Inflammatory macrophage (primary cell): ENCODE measurements at regions not wholly inside any gene's neighbourhood (a gene's known extent, or its start where the extent isn't known, plus 50 kb on each side); places are given as distances from the start of the nearest gene placed in this dataset.
"Not testable (repeated sequence)": the region's sequence is repeated elsewhere in the genome, so short reads cannot be mapped to it uniquely, and the experiment has no call there.

ENCODE experiments used
- DNase-seq, 2 donors: peaks; one replicate each; pipeline ENCODE4 v3.0.0-alpha.2; 2020 to 2022

DNA sequence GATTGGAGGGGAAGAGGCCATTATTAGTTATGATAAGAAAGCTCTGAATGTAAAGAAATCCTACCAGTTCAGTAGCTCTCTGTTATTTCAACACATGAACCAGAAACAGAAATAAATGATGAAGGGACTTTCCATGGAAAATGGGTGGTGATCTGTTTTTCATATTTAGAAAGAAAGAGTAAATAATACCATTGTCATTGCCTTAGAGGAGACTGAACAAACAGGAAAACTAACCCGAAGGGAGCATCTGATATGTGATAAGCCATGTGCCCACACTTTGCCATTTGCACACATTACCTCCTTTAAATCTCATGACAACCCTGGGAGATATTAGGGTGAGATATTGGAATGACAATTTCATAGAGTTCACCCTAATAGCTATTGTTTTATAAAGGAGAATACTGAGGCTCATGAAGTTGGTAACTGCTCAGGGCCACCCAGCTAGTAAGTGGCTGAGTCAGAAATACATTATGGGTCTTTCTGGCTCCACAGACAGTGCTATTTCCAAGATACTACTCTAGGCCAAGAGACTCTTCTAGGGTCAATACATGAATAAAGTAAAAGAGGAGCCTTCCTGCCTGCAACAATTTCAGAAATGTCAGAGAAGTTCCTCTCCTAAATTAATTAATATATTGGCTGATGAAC is 111.0 kb upstream of the SLIT3 start:
- no peak for DNase-seq

GRCh38 chr5:169410996-169411783 is 110.3 kb upstream of the SLIT3 start:
- no peak for DNase-seq

- DNase-seq, result no peak
These were observed 107.8 kb upstream of the SLIT3 start for GRCh38 chr5:169408731-169409130.

DNA sequence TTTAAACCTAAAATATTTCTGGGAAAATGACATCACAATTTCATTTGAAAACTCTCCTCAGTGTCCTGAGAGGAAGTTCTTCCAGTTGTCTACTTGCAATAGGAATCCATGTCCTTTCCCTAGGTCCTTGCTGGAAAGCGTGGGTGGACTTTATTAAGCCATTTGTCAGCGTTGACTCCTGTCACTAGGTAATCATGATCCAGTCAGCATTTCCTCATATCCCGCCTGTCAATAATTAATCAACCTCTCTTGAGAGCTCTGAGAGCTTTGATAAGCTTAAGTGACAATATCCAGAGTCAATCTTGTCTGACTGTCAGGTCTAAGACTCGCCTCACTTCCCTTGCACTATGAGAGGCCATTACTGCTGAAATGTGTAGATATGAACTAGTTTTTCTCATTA is 107.2 kb upstream of the SLIT3 start:
- DNase-seq, result no peak

- no peak for DNase-seq
These were observed 103.3 kb upstream of the SLIT3 start for GRCh38 chr5:169404223-169404622.

DNA sequence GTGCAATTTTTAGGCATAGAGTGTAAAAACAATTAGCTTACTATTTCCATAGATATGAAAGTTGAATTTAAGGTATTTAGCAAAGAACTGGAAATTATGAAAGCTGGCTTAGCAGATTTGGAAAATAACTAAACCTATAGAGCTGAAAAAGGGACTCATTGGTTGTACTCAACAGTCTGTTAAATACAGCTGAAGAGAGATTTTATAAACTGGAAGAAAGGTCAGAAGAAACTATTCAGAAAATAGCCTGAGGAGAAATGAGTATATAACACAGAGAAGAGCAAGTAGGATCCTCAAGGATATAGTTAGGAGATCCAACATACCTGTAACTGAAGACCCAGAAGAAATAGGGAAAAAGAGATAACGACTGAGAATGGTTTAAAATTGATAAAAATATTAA is 97.6 kb upstream of the SLIT3 start:
- DNase-seq, result no peak

DNA sequence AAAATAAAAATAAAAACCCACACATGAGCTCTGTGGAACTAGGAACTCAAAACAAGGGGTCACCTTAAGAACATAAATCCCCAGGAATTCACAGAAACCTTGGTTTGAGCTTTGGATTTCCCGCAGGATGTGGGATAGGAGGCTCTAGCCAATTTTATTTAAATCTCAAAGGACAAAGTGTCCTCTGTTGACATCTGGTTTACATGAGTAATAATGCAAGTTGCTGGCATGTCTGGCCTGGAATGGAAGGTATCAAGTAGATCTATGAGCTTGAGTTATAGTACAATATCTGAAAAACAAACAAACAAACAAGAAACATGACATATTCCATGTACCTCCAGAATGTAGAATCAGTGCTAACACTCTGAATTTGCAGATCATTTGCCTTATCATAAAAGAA is 94.2 kb upstream of the SLIT3 start:
- DNase-seq, result no peak

GRCh38 chr5:169394371-169394770 is 93.4 kb upstream of the SLIT3 start:
- no peak for DNase-seq

- no peak for DNase-seq
These were observed 93.0 kb upstream of the SLIT3 start for GRCh38 chr5:169393907-169394306.

DNA sequence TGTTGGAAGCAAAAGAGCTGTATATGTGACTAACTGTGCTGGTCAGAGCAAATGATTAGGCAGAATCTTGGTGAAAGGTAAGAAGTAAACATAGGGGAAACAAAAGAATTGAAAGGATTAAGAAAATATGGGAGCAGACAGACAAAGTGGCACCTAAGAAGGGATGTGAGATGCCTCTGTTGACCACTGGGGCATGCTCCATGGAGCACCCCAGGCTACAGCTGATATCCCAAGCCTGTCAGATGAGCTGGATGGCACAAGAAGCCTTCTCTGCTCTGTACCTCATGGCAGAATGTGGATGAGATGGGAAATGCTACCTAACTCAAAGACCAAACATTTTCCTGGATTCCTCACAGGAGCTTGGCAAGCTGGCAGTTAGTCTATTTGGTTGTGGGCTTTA is 89.3 kb upstream of the SLIT3 start:
- no peak for DNase-seq

GRCh38 chr5:169389318-169389717 is 88.4 kb upstream of the SLIT3 start:
- DNase-seq, result no peak

GRCh38 chr5:169385636-169386035 is 84.7 kb upstream of the SLIT3 start:
- no peak for DNase-seq

DNA sequence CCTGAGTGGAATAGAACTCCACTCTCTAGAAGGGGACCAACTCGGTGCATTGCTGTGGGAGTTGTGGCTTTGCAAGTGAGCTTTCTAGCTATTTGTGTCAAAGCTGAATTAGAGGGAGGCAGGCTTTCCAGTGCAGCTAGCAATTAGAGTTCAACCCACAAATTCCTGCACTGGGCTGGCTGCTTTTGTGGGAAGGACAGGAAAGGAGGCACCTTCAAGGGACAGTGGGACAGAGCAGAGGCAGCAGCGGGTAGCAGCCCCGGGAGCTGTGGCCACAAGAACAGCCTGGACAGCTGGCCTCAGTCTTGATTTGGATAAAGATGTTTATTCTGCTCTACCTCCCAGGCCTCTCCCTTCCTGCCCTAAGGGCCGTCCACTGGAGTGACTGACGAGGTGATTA is 83.7 kb upstream of the SLIT3 start:
- no peak for DNase-seq

DNA sequence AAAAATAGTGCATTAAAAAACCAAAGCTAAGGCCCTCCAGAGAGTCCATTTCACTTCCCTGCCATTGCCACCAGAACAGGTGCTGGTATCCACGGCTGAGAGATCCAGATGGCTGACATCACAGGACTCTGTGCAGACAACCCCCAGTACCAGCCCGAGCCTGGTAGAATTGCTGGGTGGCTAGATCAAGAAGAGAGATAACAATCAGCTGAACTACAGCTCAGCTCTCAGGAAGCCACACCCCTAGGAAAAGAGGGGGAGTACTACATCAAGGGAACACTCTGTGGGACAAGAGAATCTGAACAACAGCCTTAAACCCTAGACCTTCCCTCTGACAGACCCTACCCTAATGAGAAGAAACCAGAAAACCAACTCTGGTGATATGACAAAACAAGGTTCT is 73.8 kb upstream of the SLIT3 start:
- no peak for DNase-seq

GRCh38 chr5:169374111-169374510 is 73.2 kb upstream of the SLIT3 start:
- DNase-seq, result no peak

DNA sequence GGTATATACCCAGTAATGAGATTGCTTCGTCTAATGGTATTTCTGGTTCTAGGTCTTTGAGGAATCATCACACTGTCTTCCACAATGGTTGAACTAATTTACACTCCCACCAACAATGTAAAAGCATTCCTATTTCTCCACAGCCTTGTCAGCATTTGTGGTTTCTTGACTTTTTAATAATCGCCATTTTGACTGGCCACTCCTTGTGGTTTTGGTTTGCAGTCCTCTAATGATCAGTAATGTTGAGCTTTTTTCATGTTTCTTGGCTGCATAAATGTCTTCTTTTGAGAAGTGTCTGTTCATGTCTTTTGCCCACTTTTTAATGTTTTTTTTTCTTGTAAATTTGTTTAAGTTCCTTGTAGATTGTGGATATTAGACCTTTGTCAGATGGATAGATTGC is 70.9 kb upstream of the SLIT3 start:
- DNase-seq, result not testable (repeated sequence)

DNA sequence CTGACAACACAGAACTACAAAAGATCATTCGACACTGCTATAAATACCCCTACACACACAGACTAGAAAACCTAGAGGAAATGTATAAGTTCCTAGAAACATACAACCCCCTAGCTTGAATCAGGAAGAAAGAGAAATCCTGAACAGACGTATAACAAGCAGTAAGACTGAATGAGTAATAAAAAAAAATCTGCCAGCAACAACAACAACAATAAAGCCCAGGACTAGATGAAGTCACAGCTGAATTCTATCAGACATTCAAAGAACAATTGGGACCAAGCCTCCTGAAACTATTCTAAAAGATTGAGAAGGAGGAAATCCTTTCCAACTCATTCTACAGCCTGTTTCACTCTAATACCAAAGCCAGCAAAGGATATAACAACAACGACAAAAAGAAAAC is 68.2 kb upstream of the SLIT3 start:
- no peak for DNase-seq

DNA sequence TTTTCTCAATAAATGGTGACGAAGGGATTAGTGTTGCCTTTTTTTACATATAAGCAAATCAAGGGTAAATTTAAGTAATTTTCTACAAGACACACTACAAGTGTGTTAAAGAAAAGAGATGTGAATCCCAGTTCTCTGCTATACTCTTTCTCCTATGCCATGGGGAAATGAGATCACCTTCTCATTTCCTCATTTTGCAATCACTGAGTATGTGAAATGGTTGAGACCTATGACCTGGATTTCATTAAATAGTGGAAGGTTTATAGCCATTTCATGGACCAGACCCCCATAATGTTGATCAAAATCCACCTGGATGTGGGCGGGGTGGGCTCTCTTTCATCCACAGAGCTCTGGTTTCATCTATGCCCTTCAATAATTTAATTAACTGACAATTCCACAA is 66.9 kb upstream of the SLIT3 start:
- peak; percentile 12 to 28 for DNase-seq

- DNase-seq, result no peak
These were observed 56.4 kb upstream of the SLIT3 start for GRCh38 chr5:169357291-169357690.

DNA sequence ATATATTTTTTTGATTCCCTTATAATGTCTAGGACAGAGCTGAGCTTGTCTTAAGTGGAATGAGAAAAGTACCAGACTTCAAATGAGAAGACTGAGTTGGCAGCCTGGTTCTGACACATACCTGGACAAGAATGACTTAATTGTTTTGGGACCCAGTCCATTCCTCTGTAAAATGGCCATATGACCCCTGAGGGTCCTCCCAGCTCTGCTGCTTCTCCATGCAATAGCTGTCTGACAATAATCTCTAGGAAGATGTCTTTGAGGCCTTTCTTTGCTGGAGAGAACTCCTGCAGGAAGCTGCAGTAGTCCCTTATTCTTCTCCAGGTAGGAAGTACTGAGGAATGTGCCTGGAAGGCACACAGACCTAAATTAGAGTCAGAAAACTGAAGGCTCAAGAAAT is 55.9 kb upstream of the SLIT3 start:
- no peak for DNase-seq

DNA sequence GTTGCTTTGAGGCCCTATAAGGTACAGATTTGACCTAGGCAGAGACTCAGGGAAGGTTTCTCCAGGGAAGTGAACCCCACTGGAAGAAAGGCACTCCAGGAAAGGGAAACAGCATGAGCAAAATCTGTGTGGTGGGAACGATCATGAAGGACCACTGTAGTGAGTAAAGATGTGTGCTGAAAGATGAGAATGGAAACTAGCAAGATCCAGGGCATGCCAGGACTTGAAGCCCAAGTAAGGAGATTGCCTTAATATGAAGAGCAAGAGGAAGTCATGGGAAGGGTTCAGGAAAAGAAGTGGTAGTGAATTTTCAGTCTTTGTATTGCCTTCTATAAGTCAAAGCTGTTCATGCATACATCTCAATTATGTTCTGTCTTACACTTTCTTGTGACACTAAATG is 55.2 kb upstream of the SLIT3 start:
- no peak for DNase-seq

DNA sequence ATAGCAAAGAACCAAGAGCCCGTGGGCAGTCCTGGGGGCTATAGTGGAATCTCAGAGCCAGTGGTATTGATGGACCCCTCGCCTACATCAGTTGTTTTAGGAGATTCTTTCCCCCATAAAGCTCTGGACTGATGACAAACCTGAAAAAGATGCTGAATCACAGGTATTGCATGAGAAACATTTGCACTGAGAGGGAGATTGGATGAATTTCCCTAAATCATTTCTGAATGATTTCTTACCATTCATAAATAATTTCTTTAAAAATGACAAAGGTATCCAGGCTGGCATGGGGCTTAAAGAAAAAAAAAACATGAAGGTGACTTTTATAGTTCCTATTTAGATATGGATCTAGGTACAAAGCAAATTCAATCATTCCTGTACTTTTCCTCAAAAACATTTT is 54.0 kb upstream of the SLIT3 start:
- no peak for DNase-seq

DNA sequence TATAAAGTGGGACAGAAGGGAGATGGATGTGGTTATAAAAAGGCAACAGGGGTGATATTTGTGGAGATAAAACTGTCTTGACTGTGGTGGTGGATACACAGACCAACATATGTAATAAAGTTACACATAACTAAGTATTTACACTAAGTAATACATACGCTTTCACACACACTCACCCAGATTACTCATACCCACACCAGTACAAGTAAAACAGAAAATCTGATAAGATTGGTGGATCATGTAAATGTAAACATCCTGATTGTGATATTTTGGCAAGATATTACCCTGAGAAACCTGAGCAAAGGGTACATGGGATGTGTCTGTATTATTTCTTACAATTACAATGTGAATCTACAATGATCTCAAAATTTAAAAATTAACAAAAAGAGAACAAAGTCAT is 53.3 kb upstream of the SLIT3 start:
- DNase-seq, result no peak

DNA sequence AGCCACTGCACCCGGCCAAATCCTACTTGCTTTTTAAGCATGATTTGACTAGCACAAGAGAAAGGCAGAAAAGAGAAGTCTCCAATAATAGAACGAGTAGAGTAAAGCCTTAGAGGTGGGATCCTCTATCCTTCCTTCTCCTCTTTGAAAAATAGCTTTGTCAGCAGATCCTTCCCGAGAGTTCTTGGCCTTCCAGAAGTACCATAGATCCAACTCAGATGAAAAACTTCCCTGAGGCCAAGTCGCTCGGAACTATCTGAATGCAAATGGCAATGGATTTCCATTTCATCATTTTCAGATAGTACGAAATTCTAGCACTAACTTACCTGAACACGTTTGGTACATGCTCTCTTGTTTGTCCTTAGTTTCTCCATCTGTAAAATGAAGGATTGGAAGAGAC is 52.0 kb upstream of the SLIT3 start:
- no peak for DNase-seq

DNA sequence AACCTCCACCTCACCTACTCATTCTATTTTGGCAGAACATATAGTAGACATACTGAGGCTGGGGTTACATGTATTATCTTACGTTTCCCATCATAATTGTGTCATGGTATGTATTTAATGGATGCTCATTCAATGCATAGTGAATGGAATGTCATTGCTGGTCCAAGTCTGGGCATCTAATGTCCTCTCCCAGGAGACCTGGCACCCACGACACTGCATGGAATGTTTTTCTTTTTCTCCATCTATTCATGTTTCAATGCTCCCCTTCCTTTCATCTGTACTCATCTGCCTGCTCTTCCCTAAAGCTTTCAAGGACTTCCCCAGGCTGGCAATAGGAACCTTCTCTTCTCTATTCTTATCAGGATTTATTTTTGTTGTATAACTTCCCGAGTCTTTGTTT is 50.8 kb upstream of the SLIT3 start:
- no peak for DNase-seq
